WTC11 (cell line): ENCODE measurements at regions not wholly inside any gene's neighbourhood (a gene's known extent, or its start where the extent isn't known, plus 50 kb on each side); places are given as distances from the start of the nearest gene placed in this dataset.

Experiments used
- CREB1 ChIP-seq: sonication (generic); formaldehyde crosslinking; IDR thresholded peaks from 2 replicates; pipeline ENCODE4 v1.8.0; 2023; ENCODE audit warnings: mild to moderate bottlenecking, missing genetic modification reagents
- ELF4 ChIP-seq: sonication (generic); formaldehyde crosslinking; IDR thresholded peaks from 2 replicates; pipeline ENCODE4 v1.8.1; 2022; ENCODE audit warnings: low read depth, mild to moderate bottlenecking, moderate library complexity, missing genetic modification reagents
- ESRRA ChIP-seq: sonication (generic); formaldehyde crosslinking; IDR thresholded peaks from 2 replicates; pipeline ENCODE4 v1.8.1; 2022; ENCODE audit warnings: mild to moderate bottlenecking, missing genetic modification reagents, borderline replicate concordance
- SMAD3 ChIP-seq: sonication (generic); formaldehyde crosslinking; IDR thresholded peaks from 2 replicates; pipeline ENCODE4 v1.8.0; 2022; ENCODE audit warnings: missing genetic modification reagents, mild to moderate bottlenecking, borderline replicate concordance
- ZNF232 ChIP-seq: sonication (generic); formaldehyde crosslinking; IDR thresholded peaks from 2 replicates; pipeline ENCODE4 v1.8.0; 2022; ENCODE audit warnings: mild to moderate bottlenecking, missing genetic modification reagents
- TF ChIP-seq, protein P1 (sequence below): fragments of 200-600 bp; IDR thresholded peaks from 2 replicates; pipeline ENCODE4 v1.8.0; 2022; ENCODE audit warnings: antibody characterized with exemption
- TF ChIP-seq, protein P2 (sequence below): sonication (generic); formaldehyde crosslinking; IDR thresholded peaks from 2 replicates; pipeline ENCODE4 v1.8.1; 2022; ENCODE audit warnings: low read depth, mild to moderate bottlenecking, moderate library complexity, missing genetic modification reagents, borderline replicate concordance
- TF ChIP-seq, protein P3 (sequence below): sonication (generic); formaldehyde crosslinking; IDR thresholded peaks from 2 replicates; pipeline ENCODE4 v1.8.0; 2022; ENCODE audit warnings: mild to moderate bottlenecking, missing genetic modification reagents
- TF ChIP-seq, protein P4 (sequence below): fragments of 250-450 bp; sonication (Bioruptor Pico); conservative IDR thresholded peaks from 2 replicates; pipeline ENCODE4 v1.9.0; 2021; ENCODE audit warnings: mild to moderate bottlenecking
- TF ChIP-seq, protein P5 (sequence below): sonication (generic); formaldehyde crosslinking; IDR thresholded peaks from 2 replicates; pipeline ENCODE4 v1.8.0; 2022; ENCODE audit warnings: mild to moderate bottlenecking, missing genetic modification reagents

DNA sequence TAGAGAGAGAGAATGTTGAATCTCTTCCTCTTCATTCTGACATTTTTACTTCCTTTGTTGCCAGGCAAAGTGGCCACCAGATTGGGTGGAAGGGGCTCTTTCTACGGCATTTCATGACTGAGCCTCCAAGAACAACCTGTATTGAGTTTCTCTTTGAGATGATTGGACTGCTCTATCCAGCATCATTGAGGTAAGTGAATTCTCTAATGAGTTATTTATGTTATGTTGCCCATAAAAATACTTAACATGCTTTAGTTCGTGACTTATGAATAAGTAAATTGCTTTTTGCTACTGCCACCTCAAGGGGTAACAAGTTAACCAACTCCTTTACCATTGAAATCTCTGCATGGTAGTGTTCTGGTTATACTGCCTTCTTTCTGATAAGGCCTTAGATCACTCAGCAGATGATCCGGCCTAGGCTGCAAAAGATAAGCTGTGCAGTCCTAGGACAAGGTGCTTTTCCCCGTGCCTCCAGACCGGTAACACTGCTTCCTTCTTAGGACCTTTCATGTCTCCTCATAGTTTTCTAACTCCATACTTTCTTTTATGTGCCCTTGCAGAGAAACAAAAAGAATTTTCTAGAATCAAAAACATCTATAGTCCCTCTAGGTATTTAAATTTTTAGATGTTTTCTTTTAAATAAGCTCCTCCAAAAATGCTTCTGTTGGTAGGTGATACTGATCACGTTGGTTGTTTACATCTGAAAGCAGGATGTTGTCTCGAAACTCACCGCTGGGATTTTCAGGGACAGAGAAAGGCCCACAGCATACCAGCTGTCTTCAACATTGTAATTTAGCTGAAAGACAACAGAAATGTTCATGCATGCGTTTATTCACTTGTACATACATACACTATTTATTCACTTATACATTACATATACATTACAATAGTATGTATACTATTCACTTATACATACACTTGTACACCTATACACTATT is 157.1 kb upstream of the RBPJ start:
- TF ChIP-seq, protein P1, sequence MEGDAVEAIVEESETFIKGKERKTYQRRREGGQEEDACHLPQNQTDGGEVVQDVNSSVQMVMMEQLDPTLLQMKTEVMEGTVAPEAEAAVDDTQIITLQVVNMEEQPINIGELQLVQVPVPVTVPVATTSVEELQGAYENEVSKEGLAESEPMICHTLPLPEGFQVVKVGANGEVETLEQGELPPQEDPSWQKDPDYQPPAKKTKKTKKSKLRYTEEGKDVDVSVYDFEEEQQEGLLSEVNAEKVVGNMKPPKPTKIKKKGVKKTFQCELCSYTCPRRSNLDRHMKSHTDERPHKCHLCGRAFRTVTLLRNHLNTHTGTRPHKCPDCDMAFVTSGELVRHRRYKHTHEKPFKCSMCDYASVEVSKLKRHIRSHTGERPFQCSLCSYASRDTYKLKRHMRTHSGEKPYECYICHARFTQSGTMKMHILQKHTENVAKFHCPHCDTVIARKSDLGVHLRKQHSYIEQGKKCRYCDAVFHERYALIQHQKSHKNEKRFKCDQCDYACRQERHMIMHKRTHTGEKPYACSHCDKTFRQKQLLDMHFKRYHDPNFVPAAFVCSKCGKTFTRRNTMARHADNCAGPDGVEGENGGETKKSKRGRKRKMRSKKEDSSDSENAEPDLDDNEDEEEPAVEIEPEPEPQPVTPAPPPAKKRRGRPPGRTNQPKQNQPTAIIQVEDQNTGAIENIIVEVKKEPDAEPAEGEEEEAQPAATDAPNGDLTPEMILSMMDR, result no peak
- TF ChIP-seq, protein P2, sequence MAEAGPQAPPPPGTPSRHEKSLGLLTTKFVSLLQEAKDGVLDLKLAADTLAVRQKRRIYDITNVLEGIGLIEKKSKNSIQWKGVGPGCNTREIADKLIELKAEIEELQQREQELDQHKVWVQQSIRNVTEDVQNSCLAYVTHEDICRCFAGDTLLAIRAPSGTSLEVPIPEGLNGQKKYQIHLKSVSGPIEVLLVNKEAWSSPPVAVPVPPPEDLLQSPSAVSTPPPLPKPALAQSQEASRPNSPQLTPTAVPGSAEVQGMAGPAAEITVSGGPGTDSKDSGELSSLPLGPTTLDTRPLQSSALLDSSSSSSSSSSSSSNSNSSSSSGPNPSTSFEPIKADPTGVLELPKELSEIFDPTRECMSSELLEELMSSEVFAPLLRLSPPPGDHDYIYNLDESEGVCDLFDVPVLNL (CRISPR knock-in tag), result no peak
- TF ChIP-seq, protein P3, sequence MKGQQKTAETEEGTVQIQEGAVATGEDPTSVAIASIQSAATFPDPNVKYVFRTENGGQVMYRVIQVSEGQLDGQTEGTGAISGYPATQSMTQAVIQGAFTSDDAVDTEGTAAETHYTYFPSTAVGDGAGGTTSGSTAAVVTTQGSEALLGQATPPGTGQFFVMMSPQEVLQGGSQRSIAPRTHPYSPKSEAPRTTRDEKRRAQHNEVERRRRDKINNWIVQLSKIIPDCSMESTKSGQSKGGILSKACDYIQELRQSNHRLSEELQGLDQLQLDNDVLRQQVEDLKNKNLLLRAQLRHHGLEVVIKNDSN (CRISPR knock-in tag), result no peak
- TF ChIP-seq ELF4 (no peak), ESRRA (no peak), CREB1 (CRISPR knock-in tag) (no peak), ZNF232 (no peak), SMAD3 (CRISPR knock-in tag) (no peak)
- TF ChIP-seq, protein P4, sequence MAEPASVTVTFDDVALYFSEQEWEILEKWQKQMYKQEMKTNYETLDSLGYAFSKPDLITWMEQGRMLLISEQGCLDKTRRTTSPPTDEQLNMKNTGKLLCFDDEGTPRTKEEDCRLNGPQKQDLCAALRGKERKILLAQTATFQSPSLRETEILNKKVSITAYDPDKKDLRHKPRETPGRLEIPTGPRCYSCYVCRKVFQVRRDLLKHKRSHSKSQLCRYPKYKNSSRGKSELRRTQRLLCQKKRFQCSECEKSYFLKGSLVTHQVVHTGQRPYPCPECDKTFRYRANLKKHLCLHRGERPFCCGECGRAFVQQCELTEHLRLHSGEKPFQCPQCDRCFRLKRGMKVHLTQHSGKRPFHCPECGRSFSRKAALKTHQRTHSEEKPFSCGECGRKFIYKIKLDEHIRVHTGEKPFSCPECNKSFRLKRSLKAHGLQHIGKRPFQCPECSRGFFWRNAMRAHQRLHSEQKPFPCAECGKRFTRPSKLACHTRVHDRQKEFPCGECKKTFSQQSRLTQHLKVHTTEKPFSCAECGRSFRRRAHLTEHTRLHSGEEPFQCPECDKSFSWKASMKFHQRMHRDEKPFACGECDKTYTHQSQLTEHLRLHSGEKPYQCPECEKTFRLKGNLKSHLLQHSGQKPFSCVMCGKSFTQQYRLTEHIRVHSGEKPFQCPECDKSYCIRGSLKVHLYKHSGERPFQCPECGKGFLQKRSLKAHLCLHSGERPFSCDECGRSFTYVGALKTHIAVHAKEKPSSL (CRISPR knock-in tag), result no peak
- TF ChIP-seq, protein P5, sequence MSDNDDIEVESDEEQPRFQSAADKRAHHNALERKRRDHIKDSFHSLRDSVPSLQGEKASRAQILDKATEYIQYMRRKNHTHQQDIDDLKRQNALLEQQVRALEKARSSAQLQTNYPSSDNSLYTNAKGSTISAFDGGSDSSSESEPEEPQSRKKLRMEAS, result no peak
